H9 (cell line): ENCODE measurements at regions not wholly inside any gene's neighbourhood (a gene's known extent, or its start where the extent isn't known, plus 50 kb on each side); places are given as distances from the start of the nearest gene placed in this dataset.
A peak's percentile ranks its signal among the peaks of the same experiment; 100 is the strongest.

Experiments
- DNase-seq: peaks from one replicate; pipeline ENCODE4 v3.0.0-alpha.2; 2017
- H2AFZ ChIP-seq: one replicate; pipeline ENCODE4 v1.6.1; 2013; ENCODE audit warnings: mild to moderate bottlenecking, low read length, control low read depth, moderate library complexity
- H2AK5ac ChIP-seq: 2 replicates; pipeline ENCODE4 v1.6.1; 2013; ENCODE audit warnings: low read length, control low read depth, mixed read lengths; ENCODE audit not compliant: insufficient read length
- H2BK120ac ChIP-seq: one replicate; pipeline ENCODE4 v1.6.1; 2013; ENCODE audit warnings: low read depth, mild to moderate bottlenecking, low read length, control low read depth, inconsistent platforms; ENCODE audit not compliant: poor library complexity, severe bottlenecking
- H2BK12ac ChIP-seq: 2 replicates; pipeline ENCODE4 v1.6.1; 2013; ENCODE audit warnings: low read length, control low read depth, mixed read lengths, low read depth; ENCODE audit not compliant: insufficient read length
- H2BK15ac ChIP-seq: 2 replicates; pipeline ENCODE4 v1.6.1; 2013; ENCODE audit warnings: low read depth, low read length, control low read depth
- H2BK20ac ChIP-seq: one replicate; pipeline ENCODE4 v1.6.1; 2013; ENCODE audit warnings: low read depth, mild to moderate bottlenecking, low read length, control low read depth, inconsistent platforms; ENCODE audit not compliant: poor library complexity, severe bottlenecking
- H2BK5ac ChIP-seq: 2 replicates; pipeline ENCODE4 v1.6.1; 2013; ENCODE audit warnings: low read length, control low read depth, mixed read lengths; ENCODE audit not compliant: insufficient read length
- H3K14ac ChIP-seq: 2 replicates; pipeline ENCODE4 v1.6.1; 2013; ENCODE audit warnings: low read length, control low read depth; ENCODE audit not compliant: insufficient read depth
- H3K18ac ChIP-seq: 2 replicates; pipeline ENCODE4 v1.6.1; 2013; ENCODE audit warnings: low read depth, mild to moderate bottlenecking, mixed read lengths, low read length, control low read depth; ENCODE audit not compliant: insufficient read length
- H3K23ac ChIP-seq: 2 replicates; pipeline ENCODE4 v1.6.1; 2013; ENCODE audit warnings: low read length, control low read depth, mixed read lengths, low read depth; ENCODE audit not compliant: insufficient read length
- H3K23me2 ChIP-seq: 2 replicates; pipeline ENCODE4 v1.6.1; 2013; ENCODE audit warnings: low read depth, mild to moderate bottlenecking, mixed read lengths, low read length, control low read depth; ENCODE audit not compliant: insufficient read length, poor library complexity, severe bottlenecking
- H3K27ac ChIP-seq: 2 replicates; pipeline ENCODE4 v1.5.1; 2013; ENCODE audit warnings: low read length, control low read depth, mixed read lengths, low read depth; ENCODE audit not compliant: insufficient read length
- H3K27me3 ChIP-seq: 2 replicates; pipeline ENCODE4 v1.6.1; 2013; ENCODE audit warnings: low read length, control low read depth, inconsistent platforms; ENCODE audit not compliant: insufficient read depth
- H3K4ac ChIP-seq: 2 replicates; pipeline ENCODE4 v1.6.1; 2013; ENCODE audit warnings: low read depth, mild to moderate bottlenecking, control low read depth, inconsistent platforms, low read length, moderate library complexity
- H3K4me1 ChIP-seq: 2 replicates; pipeline ENCODE4 v1.6.1; 2013; ENCODE audit warnings: low read length, control low read depth, inconsistent platforms; ENCODE audit not compliant: insufficient read depth
- H3K4me2 ChIP-seq: 2 replicates; pipeline ENCODE4 v1.6.1; 2013; ENCODE audit warnings: low read length, control low read depth, mixed read lengths; ENCODE audit not compliant: insufficient read length, insufficient read depth
- H3K56ac ChIP-seq: 2 replicates; pipeline ENCODE4 v1.6.1; 2013; ENCODE audit warnings: low read depth, mild to moderate bottlenecking, mixed read lengths, low read length, control low read depth; ENCODE audit not compliant: insufficient read length
- H3K79me1 ChIP-seq: 2 replicates; pipeline ENCODE4 v1.6.1; 2013; ENCODE audit warnings: low read depth, mild to moderate bottlenecking, moderate library complexity, low read length, control low read depth, inconsistent platforms; ENCODE audit not compliant: insufficient read depth, poor library complexity, severe bottlenecking
- H3K79me2 ChIP-seq: 2 replicates; pipeline ENCODE4 v1.6.1; 2013; ENCODE audit warnings: low read length, control low read depth, inconsistent platforms; ENCODE audit not compliant: insufficient read depth
- H3K9ac ChIP-seq: 2 replicates; pipeline ENCODE4 v1.6.1; 2013; ENCODE audit warnings: low read length, control low read depth, mixed read lengths; ENCODE audit not compliant: insufficient read length; ENCODE audit errors: extremely low read depth
- H3K9me3 ChIP-seq: one replicate; pipeline ENCODE4 v1.6.1; 2013; ENCODE audit warnings: low read depth, low read length, inconsistent platforms; ENCODE audit not compliant: control insufficient read depth
- H3T11ph ChIP-seq: one replicate; pipeline ENCODE4 v1.6.1; 2013; ENCODE audit warnings: mild to moderate bottlenecking, low read length, control low read depth, inconsistent platforms
- H4K20me1 ChIP-seq: one replicate; pipeline ENCODE4 v1.6.1; 2013; ENCODE audit not compliant: control insufficient read depth, insufficient read length, insufficient read depth
- H4K5ac ChIP-seq: 2 replicates; pipeline ENCODE4 v1.6.1; 2013; ENCODE audit warnings: low read depth, mild to moderate bottlenecking, mixed read lengths, low read length, control low read depth; ENCODE audit not compliant: insufficient read length
- H4K8ac ChIP-seq: replicated peaks from 2 replicates; pipeline ENCODE4 v1.6.1; 2013; ENCODE audit warnings: low read length, control low read depth, mixed read lengths, low read depth; ENCODE audit not compliant: insufficient read length
- H4K91ac ChIP-seq: 2 replicates; pipeline ENCODE4 v1.6.1; 2013; ENCODE audit warnings: low read depth, mild to moderate bottlenecking, moderate library complexity, mixed read lengths, low read length, control low read depth; ENCODE audit not compliant: insufficient read length
- H3K27ac Mint-ChIP-seq, 3 experiments: 2 replicates in 2 of 3; 3 replicates in 1 of 3; pipeline ENCODE4 v1.8.0; 2020 to 2021; ENCODE audit warnings: mixed read lengths in 3 of 3, mild to moderate bottlenecking in 1 of 3, moderate library complexity in 1 of 3
- H3K27me3 Mint-ChIP-seq: 2 replicates; pipeline ENCODE4 v1.8.0; 2021; ENCODE audit warnings: low read depth, mild to moderate bottlenecking, moderate library complexity, mixed read lengths
- H3K36me3 Mint-ChIP-seq, 3 experiments: 2 replicates in 2 of 3; 3 replicates in 1 of 3; pipeline ENCODE4 v1.8.0; 2020 to 2021; ENCODE audit warnings: low read depth in 3 of 3, mixed read lengths in 3 of 3; ENCODE audit not compliant: insufficient read depth in 1 of 3
- H3K4me1 Mint-ChIP-seq, 2 experiments: 2 replicates each; pipeline ENCODE4 v1.8.0; 2020; ENCODE audit warnings: mixed read lengths in 2 of 2
- H3K4me3 Mint-ChIP-seq, 2 experiments: 2 replicates in 1 of 2; 3 replicates in 1 of 2; pipeline ENCODE4 v1.8.0; 2020 to 2021; ENCODE audit warnings: mild to moderate bottlenecking in 2 of 2, mixed read lengths in 2 of 2, moderate library complexity in 1 of 2
- H3K9me3 Mint-ChIP-seq, 2 experiments: 2 replicates in 1 of 2; 3 replicates in 1 of 2; pipeline ENCODE4 v1.8.0; 2020; ENCODE audit warnings: mild to moderate bottlenecking in 2 of 2, mixed read lengths in 2 of 2, moderate library complexity in 1 of 2
- CTCF ChIP-seq: fragments of 200-600 bp; sonication (generic); conservative IDR thresholded peaks from 3 replicates; pipeline ENCODE4 v1.8.0; 2021; ENCODE audit warnings: antibody characterized with exemption, mild to moderate bottlenecking
- WGBS: extraction: QIAGEN DNeasy Blood & Tissue Kit; methylation state at CpG from one replicate; pipeline ENCODE4 v1.1.7; 2013; ENCODE audit warnings: missing lambda C conversion rate, low lambda C conversion rate, mixed read lengths; ENCODE audit not compliant: insufficient read length; ENCODE audit errors: extremely low coverage; 5-methylcytosine and 5-hydroxymethylcytosine counted together

- H3K23me2 ChIP-seq: no peaks in the 10 kb centered on the region
- H3K27ac ChIP-seq: no peak overlapping the region
- no peak overlapping the region for H3K4ac ChIP-seq
- no peak overlapping the region for H4K5ac ChIP-seq
- no peaks in the 10 kb centered on the region for H3K79me1 ChIP-seq
- no peak overlapping the region for H3K56ac ChIP-seq
- no peak for TF ChIP-seq CTCF
- H3K4me3 Mint-ChIP-seq: no peak overlapping the region
- WGBS: no CpG with 5 or more reads among the region's 5 CpGs
- H3K27me3 Mint-ChIP-seq: no peaks in the 10 kb centered on the region
- H4K91ac ChIP-seq: no peak overlapping the region
- no peak overlapping the region for H3K14ac ChIP-seq
- H2BK15ac ChIP-seq: no peak overlapping the region
- no peaks in the 10 kb centered on the region for H3K79me2 ChIP-seq
- H3K36me3 Mint-ChIP-seq: no peaks in the 10 kb centered on the region
- H3K9me3 ChIP-seq: no peaks in the 10 kb centered on the region
- H2BK5ac ChIP-seq: no peak overlapping the region
- no peak overlapping the region for H3T11ph ChIP-seq
- H3K4me2 ChIP-seq: no peak overlapping the region
- no peak overlapping the region for H3K23ac ChIP-seq
- H2BK120ac ChIP-seq: no peak overlapping the region
- H3K18ac ChIP-seq: no peak overlapping the region
- no peak overlapping the region for H2BK20ac ChIP-seq
- H4K20me1 ChIP-seq: no peaks in the 10 kb centered on the region
- H2BK12ac ChIP-seq: no peak overlapping the region
- peak overlapping the region in 1 of 3 experiments; percentile 49; a peak in 1 of 7 replicates for H3K27ac Mint-ChIP-seq
- peaks cover 0 to 3% of the 10 kb centered on the region in 2 experiments; a peak in 2 of 4 replicates for H3K4me1 Mint-ChIP-seq
- no peaks in the 10 kb centered on the region for H3K4me1 ChIP-seq
- H4K8ac ChIP-seq: no peak overlapping the region
- no peaks in the 10 kb centered on the region; a peak in 1 of 5 replicates for H3K9me3 Mint-ChIP-seq
- H2AK5ac ChIP-seq: no peak overlapping the region
- no peak for DNase-seq
- H3K27me3 ChIP-seq: no peaks in the 10 kb centered on the region
- no peak overlapping the region for H2AFZ ChIP-seq
- no peak overlapping the region for H3K9ac ChIP-seq
Measured at GRCh38 chr15:94917068-94917467, 685.7 kb downstream of the MCTP2 start.
